HG03439 (cell line): ENCODE measurements at regions not wholly inside any gene's neighbourhood (a gene's known extent, or its start where the extent isn't known, plus 50 kb on each side); places are given as distances from the start of the nearest gene placed in this dataset.

Experiments used
- ATAC-seq: cut with Tn5 transposase; IDR thresholded peaks from one replicate; pipeline ENCODE4 v1.9.1; 2021; ENCODE audit warnings: mild to moderate bottlenecking, moderate library complexity; ENCODE audit not compliant: unreplicated experiment

DNA sequence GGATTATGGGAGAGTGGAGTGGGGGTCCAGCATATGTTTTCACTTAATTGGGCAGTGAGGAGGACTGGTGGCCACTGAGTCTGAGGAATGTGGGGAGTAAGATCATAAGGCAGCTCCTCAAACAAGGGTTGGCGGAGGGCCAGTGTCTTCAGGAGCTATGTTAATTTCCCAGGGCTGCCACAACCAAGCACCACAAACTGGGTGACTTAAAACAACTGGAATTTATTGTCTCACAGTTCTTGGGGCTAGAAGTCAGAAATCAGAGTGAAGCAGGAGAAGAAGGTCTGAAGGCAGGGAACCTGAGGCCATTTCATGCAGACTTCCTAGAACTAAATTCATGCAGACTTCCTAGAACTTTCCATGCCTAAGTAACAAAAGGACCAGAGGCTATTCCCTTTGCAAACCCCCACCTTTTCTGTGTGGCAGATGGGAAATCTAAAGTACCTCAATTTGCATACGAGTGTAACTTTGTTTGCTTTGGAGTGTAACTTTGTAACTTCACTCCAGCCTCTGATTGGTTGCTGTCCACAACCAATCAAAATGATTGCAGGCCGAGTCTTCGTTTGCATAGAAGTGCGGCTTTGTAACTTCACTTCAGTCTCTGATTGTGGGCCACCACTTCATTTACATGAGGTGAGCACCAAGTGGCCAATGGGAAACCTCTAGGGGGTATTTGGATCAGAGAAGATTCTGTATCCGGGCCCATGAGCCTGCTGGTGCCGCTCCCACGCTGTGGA, 50.5 kb upstream of the ZBED5 start:
- no peak for ATAC-seq
